GM18861 (cell line): ENCODE measurements at regions not wholly inside any gene's neighbourhood (a gene's known extent, or its start where the extent isn't known, plus 50 kb on each side); places are given as distances from the start of the nearest gene placed in this dataset.

Experiments used
- ATAC-seq: cut with Tn5 transposase; IDR thresholded peaks from one replicate; pipeline ENCODE4 v1.9.1; 2021; ENCODE audit not compliant: unreplicated experiment

- no peak for ATAC-seq
These were observed 308.0 kb downstream of the CMPK2 start for GRCh38 chr2:6557737-6558136.

DNA sequence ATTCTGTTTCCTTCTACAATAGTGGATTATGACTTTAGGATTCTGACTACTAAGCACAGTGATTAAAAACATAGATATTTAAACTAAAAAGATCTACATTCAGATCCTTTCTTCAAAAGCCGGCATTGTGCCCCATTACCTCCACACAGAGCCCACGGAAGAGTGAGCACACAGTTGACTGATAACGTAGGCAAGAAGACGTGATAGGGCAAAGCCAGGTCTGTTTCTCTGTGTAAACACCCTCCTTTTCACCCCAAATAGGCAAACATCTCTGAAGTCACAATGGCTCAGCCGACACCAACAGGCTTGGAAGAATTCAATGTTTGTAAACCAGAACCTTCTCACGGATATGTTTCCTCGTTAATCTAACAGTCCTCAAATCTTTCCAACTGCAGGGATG lies 302.9 kb downstream of the CMPK2 start:
- ATAC-seq, result no peak

- no peak for ATAC-seq
These were observed 301.4 kb downstream of the CMPK2 start for GRCh38 chr2:6564326-6564725.

DNA sequence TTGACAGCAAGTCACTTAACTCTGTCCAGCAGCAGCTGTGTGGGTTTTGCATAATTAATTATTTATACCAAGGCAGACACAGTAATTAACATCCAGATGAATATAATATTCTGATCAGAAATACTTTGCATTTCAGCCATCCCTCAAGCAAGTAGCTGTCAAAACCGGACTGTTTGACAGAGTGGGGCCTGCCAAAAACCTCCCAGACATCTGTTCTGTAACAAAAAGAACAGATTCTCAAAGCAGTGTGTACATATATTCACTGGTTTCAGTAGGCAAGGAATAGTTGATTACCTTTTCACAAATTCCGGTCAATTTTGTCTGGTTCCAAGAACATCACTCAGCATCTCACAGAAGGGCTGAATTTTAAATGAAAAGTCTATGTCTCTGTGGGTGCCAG lies 291.6 kb downstream of the CMPK2 start:
- ATAC-seq, result no peak

DNA sequence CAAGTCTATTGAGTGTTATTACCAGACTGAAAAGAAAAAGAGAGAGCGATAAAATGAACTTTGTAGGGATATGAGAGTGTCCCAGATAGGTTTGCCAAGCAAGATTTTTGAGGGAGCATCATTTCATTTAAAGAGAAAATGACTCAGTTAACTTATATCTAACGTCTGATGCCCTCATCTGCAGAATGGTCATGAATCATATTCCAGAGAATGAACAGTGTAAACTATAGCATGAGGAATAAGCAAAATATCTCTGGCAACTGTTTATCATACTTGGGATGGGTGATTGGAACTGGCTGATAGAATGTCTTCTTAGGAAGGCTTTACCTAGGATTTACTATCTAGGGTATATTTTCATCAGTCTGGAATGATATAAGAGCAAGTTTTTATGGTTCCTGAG lies 289.4 kb downstream of the CMPK2 start:
- ATAC-seq, result no peak

DNA sequence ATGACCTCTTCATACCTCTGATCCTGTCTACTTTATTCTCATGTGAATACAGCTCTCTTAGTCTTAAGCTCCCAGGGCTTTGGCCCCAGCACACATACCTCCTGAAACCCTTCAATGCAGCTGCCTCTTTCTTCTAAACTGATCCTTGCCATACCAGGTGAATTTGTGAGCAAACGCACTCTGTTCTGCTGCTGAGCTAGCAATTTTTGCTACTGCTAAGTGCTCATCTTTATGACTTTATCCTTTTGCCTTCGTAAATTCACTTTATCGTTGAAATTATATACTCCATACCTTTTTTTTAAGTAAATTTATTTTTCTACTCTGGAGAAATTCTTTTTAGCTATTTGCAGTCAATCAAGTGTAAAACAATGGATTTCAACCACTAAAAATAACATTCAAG lies 287.7 kb downstream of the CMPK2 start:
- ATAC-seq, result no peak

- no peak for ATAC-seq
These were observed 287.3 kb downstream of the CMPK2 start for GRCh38 chr2:6578416-6578815.

GRCh38 chr2:6579281-6579680 lies 286.4 kb downstream of the CMPK2 start:
- ATAC-seq, result no peak

GRCh38 chr2:6580982-6581381 lies 284.7 kb downstream of the CMPK2 start:
- no peak for ATAC-seq

DNA sequence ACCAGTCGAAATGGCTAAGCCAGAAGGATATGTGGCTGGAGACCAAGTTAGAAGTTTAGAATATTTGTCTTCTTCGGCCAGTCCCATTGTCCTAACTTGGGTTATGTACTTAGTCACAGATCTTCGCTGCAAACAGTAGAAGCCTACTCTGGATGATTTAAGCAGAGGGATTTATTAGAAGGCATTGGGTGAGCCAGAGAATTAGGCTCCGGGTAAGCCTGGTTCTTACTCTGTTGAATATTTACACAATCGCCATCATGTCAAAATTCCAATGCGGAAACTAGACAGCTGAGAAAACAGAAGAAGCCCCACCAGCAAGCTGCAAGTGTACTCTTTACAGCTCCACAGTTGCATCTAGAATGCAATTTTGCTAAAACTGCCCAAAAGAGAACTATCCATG lies 276.6 kb downstream of the CMPK2 start:
- no peak for ATAC-seq

DNA sequence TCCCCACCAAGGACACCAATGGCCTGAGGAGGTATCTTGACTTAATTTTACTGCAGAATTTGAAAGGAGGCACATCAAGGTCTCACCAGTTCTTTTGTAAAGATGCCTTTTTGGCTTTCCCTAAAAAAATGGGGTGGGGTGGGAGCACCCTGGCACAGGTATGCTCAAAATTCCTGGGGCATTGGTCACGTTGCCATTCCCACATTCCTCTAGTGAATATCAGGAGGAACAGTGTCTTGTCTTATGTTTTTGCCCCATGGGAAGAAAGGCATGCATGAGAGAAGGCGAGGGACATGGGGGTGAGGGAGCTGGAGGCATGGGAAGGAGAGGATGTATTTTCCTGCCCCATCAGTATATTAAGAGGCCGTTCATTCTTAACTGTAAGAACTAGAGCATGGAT lies 275.3 kb downstream of the CMPK2 start:
- no peak for ATAC-seq

DNA sequence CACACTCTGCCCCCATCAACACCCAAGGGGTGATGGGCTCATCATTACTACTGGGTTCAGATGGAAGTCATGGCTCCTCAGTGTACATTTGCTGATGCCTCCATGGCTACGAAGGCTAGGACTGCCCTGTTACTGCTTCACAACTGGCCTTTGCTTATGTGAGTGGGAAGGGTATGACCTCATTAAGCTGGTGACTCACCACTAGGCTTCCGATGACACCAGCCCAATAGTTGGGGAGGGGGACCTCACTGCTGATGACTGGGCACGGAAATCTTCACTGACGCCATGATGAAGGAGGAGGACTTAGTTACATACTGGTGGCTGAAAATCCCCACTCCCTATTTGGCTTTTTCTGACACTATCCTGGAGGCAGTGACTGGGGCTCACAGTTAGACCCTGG lies 263.2 kb downstream of the CMPK2 start:
- no peak for ATAC-seq

DNA sequence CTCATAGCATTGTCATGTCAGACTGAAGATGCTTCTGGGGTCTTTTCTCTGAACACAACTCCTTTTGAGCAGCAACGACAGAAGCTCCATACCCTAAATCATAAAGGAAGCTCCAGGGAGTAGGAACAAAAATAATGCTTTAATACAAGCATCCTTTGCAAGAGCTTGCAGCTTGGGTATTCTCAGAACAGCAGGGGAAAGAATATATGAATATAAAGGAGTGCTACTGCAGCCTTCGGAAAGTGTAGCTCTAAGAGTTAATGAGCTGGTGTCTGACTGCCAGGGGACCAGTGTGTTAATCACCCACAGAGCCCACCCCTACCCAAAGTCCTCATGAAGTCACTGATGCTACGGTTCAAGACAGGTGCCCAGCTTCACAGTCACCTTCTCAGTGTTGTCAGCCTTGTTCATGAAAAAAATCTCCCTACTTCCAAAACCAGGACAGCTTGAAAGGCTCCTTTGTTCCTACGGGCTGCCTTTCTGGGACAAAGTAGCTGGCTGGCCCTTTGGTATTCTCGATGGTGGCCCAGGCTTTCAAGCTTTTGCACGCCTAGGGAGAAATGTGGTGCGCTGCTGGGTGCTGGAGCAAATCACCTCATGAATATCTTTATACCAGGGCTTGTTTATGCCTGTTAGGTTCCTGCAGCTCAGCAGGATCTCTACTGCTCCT lies 259.7 kb downstream of the CMPK2 start:
- no peak for ATAC-seq

GRCh38 chr2:6617794-6618193 lies 247.9 kb downstream of the CMPK2 start:
- no peak for ATAC-seq

GRCh38 chr2:6618201-6618600 lies 247.5 kb downstream of the CMPK2 start:
- no peak for ATAC-seq

DNA sequence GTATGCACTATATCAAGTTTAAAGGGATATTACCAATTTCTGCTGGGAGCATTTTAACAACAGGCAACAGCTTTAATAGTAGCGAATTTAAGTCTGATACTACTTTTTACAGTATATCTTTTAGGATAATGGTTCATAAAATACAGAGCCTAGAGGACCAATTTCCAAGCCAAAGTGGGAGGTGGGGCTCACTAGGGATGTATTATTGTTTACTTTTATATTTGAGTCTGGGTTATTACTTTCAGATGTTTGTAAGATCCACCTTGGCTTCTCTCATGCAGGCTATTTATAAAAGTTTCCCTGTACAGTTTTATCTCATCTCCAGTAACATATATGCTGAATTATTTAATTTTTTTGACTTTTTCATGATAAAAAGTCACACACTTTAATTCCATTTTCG lies 242.0 kb downstream of the CMPK2 start:
- ATAC-seq, result no peak

DNA sequence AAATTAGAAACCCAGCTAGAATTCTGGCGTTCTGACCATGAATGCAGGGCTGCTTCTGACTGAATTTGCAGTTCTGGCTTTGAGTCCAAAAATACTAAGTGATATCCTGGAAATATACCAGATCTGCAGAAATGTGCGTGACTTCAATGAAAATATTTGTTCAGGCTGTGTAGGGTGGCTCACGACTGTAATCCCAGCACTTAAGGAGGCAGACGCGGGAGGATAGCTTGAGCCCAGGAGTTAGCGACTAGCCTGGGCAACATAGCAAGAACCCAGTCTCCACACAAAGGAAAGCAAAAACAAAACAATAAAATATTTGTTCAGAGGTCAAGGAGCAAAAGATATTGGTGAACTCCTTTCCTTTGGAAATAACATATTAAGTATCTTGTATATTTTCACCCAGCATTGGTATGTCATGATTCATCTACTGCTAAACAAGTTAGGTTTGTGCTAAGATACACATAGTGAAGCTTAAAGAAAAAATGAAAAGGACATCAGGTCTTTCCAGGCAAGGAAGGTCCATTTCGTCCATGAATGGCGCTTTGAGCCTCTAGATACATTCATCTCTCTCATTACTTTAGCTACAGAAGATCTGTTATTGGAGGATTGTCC lies 239.2 kb downstream of the CMPK2 start:
- ATAC-seq, result no peak

DNA sequence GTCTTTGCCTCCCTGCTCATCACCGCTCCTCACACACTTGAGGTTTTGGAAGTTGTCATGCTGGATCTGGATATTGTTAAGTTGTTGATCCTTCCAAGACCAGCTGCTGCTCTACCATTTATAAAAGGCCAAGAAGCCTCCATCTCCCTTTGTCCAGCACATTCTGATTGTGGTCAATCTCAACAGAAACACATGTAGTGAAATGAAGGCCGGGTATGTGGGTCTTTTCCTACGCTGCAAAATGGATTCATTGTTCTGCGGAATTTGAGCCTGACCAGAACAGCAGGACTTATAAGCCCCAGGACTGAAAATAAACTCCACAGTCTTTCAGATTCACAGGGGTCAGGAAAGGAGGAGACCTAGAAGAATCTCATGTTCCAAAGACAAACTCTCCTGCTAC lies 238.4 kb downstream of the CMPK2 start:
- no peak for ATAC-seq

DNA sequence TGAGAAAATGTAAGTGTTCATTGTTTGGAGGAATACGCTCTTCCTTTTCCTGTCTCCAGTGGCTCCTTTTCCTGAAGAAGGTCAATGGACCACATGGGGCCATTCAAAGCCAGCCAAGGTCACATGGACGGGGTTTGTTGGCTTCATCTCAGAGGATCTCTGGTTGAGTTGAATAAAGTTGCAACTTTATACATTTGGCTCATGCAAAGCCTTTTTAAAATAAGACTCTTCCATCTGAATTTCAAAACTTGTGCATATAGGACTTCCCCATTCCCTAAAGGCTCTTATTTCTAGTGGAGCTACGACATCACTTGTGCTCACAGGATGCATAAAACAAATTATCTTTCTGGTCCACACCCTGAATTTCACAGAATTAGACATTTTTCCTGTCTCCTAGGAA lies 235.5 kb downstream of the CMPK2 start:
- no peak for ATAC-seq

GRCh38 chr2:6635296-6635695 lies 230.4 kb downstream of the CMPK2 start:
- no peak for ATAC-seq

DNA sequence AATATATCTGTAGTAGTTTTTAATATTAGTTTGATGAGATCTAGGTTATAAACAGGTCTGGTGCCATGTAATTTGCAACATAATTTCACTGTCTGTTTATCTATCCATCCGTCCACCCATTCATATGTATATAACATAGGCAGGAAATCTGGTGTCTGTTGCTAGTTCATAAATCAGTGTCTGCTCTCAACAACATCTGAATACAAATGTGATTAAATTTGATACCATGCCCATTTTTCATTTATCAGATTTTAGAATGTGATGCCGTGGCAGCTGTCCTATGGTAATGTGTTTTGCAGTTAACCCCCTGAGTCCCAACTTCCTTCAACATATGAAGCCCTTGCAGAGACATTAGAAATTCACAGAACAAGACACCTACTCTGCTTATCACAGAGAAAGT lies 228.4 kb downstream of the CMPK2 start:
- no peak for ATAC-seq

GRCh38 chr2:6639929-6640620 lies 225.6 kb downstream of the CMPK2 start:
- no peak for ATAC-seq

- no peak for ATAC-seq
These were observed 225.1 kb downstream of the CMPK2 start for GRCh38 chr2:6640621-6641015.
